H9 (cell line): ENCODE measurements at regions not wholly inside any gene's neighbourhood (a gene's known extent, or its start where the extent isn't known, plus 50 kb on each side); places are given as distances from the start of the nearest gene placed in this dataset.

Experiments
- DNase-seq: peaks from one replicate; pipeline ENCODE4 v3.0.0-alpha.2; 2017
- H2AFZ ChIP-seq: one replicate; pipeline ENCODE4 v1.6.1; 2013; ENCODE audit warnings: mild to moderate bottlenecking, low read length, control low read depth, moderate library complexity
- H2AK5ac ChIP-seq: 2 replicates; pipeline ENCODE4 v1.6.1; 2013; ENCODE audit warnings: low read length, control low read depth, mixed read lengths; ENCODE audit not compliant: insufficient read length
- H2BK120ac ChIP-seq: one replicate; pipeline ENCODE4 v1.6.1; 2013; ENCODE audit warnings: low read depth, mild to moderate bottlenecking, low read length, control low read depth, inconsistent platforms; ENCODE audit not compliant: poor library complexity, severe bottlenecking
- H2BK12ac ChIP-seq: 2 replicates; pipeline ENCODE4 v1.6.1; 2013; ENCODE audit warnings: low read length, control low read depth, mixed read lengths, low read depth; ENCODE audit not compliant: insufficient read length
- H2BK15ac ChIP-seq: 2 replicates; pipeline ENCODE4 v1.6.1; 2013; ENCODE audit warnings: low read depth, low read length, control low read depth
- H2BK20ac ChIP-seq: one replicate; pipeline ENCODE4 v1.6.1; 2013; ENCODE audit warnings: low read depth, mild to moderate bottlenecking, low read length, control low read depth, inconsistent platforms; ENCODE audit not compliant: poor library complexity, severe bottlenecking
- H2BK5ac ChIP-seq: 2 replicates; pipeline ENCODE4 v1.6.1; 2013; ENCODE audit warnings: low read length, control low read depth, mixed read lengths; ENCODE audit not compliant: insufficient read length
- H3K14ac ChIP-seq: 2 replicates; pipeline ENCODE4 v1.6.1; 2013; ENCODE audit warnings: low read length, control low read depth; ENCODE audit not compliant: insufficient read depth
- H3K18ac ChIP-seq: 2 replicates; pipeline ENCODE4 v1.6.1; 2013; ENCODE audit warnings: low read depth, mild to moderate bottlenecking, mixed read lengths, low read length, control low read depth; ENCODE audit not compliant: insufficient read length
- H3K23ac ChIP-seq: 2 replicates; pipeline ENCODE4 v1.6.1; 2013; ENCODE audit warnings: low read length, control low read depth, mixed read lengths, low read depth; ENCODE audit not compliant: insufficient read length
- H3K23me2 ChIP-seq: 2 replicates; pipeline ENCODE4 v1.6.1; 2013; ENCODE audit warnings: low read depth, mild to moderate bottlenecking, mixed read lengths, low read length, control low read depth; ENCODE audit not compliant: insufficient read length, poor library complexity, severe bottlenecking
- H3K27ac ChIP-seq: 2 replicates; pipeline ENCODE4 v1.5.1; 2013; ENCODE audit warnings: low read length, control low read depth, mixed read lengths, low read depth; ENCODE audit not compliant: insufficient read length
- H3K27me3 ChIP-seq: 2 replicates; pipeline ENCODE4 v1.6.1; 2013; ENCODE audit warnings: low read length, control low read depth, inconsistent platforms; ENCODE audit not compliant: insufficient read depth
- H3K4ac ChIP-seq: 2 replicates; pipeline ENCODE4 v1.6.1; 2013; ENCODE audit warnings: low read depth, mild to moderate bottlenecking, control low read depth, inconsistent platforms, low read length, moderate library complexity
- H3K4me1 ChIP-seq: 2 replicates; pipeline ENCODE4 v1.6.1; 2013; ENCODE audit warnings: low read length, control low read depth, inconsistent platforms; ENCODE audit not compliant: insufficient read depth
- H3K4me2 ChIP-seq: 2 replicates; pipeline ENCODE4 v1.6.1; 2013; ENCODE audit warnings: low read length, control low read depth, mixed read lengths; ENCODE audit not compliant: insufficient read length, insufficient read depth
- H3K56ac ChIP-seq: 2 replicates; pipeline ENCODE4 v1.6.1; 2013; ENCODE audit warnings: low read depth, mild to moderate bottlenecking, mixed read lengths, low read length, control low read depth; ENCODE audit not compliant: insufficient read length
- H3K79me1 ChIP-seq: 2 replicates; pipeline ENCODE4 v1.6.1; 2013; ENCODE audit warnings: low read depth, mild to moderate bottlenecking, moderate library complexity, low read length, control low read depth, inconsistent platforms; ENCODE audit not compliant: insufficient read depth, poor library complexity, severe bottlenecking
- H3K79me2 ChIP-seq: 2 replicates; pipeline ENCODE4 v1.6.1; 2013; ENCODE audit warnings: low read length, control low read depth, inconsistent platforms; ENCODE audit not compliant: insufficient read depth
- H3K9ac ChIP-seq: 2 replicates; pipeline ENCODE4 v1.6.1; 2013; ENCODE audit warnings: low read length, control low read depth, mixed read lengths; ENCODE audit not compliant: insufficient read length; ENCODE audit errors: extremely low read depth
- H3K9me3 ChIP-seq: one replicate; pipeline ENCODE4 v1.6.1; 2013; ENCODE audit warnings: low read depth, low read length, inconsistent platforms; ENCODE audit not compliant: control insufficient read depth
- H3T11ph ChIP-seq: one replicate; pipeline ENCODE4 v1.6.1; 2013; ENCODE audit warnings: mild to moderate bottlenecking, low read length, control low read depth, inconsistent platforms
- H4K20me1 ChIP-seq: one replicate; pipeline ENCODE4 v1.6.1; 2013; ENCODE audit not compliant: control insufficient read depth, insufficient read length, insufficient read depth
- H4K5ac ChIP-seq: 2 replicates; pipeline ENCODE4 v1.6.1; 2013; ENCODE audit warnings: low read depth, mild to moderate bottlenecking, mixed read lengths, low read length, control low read depth; ENCODE audit not compliant: insufficient read length
- H4K8ac ChIP-seq: replicated peaks from 2 replicates; pipeline ENCODE4 v1.6.1; 2013; ENCODE audit warnings: low read length, control low read depth, mixed read lengths, low read depth; ENCODE audit not compliant: insufficient read length
- H4K91ac ChIP-seq: 2 replicates; pipeline ENCODE4 v1.6.1; 2013; ENCODE audit warnings: low read depth, mild to moderate bottlenecking, moderate library complexity, mixed read lengths, low read length, control low read depth; ENCODE audit not compliant: insufficient read length
- H3K27ac Mint-ChIP-seq, 3 experiments: 2 replicates in 2 of 3; 3 replicates in 1 of 3; pipeline ENCODE4 v1.8.0; 2020 to 2021; ENCODE audit warnings: mixed read lengths in 3 of 3, mild to moderate bottlenecking in 1 of 3, moderate library complexity in 1 of 3
- H3K27me3 Mint-ChIP-seq: 2 replicates; pipeline ENCODE4 v1.8.0; 2021; ENCODE audit warnings: low read depth, mild to moderate bottlenecking, moderate library complexity, mixed read lengths
- H3K36me3 Mint-ChIP-seq, 3 experiments: 2 replicates in 2 of 3; 3 replicates in 1 of 3; pipeline ENCODE4 v1.8.0; 2020 to 2021; ENCODE audit warnings: low read depth in 3 of 3, mixed read lengths in 3 of 3; ENCODE audit not compliant: insufficient read depth in 1 of 3
- H3K4me1 Mint-ChIP-seq, 2 experiments: 2 replicates each; pipeline ENCODE4 v1.8.0; 2020; ENCODE audit warnings: mixed read lengths in 2 of 2
- H3K4me3 Mint-ChIP-seq, 2 experiments: 2 replicates in 1 of 2; 3 replicates in 1 of 2; pipeline ENCODE4 v1.8.0; 2020 to 2021; ENCODE audit warnings: mild to moderate bottlenecking in 2 of 2, mixed read lengths in 2 of 2, moderate library complexity in 1 of 2
- H3K9me3 Mint-ChIP-seq, 2 experiments: 2 replicates in 1 of 2; 3 replicates in 1 of 2; pipeline ENCODE4 v1.8.0; 2020; ENCODE audit warnings: mild to moderate bottlenecking in 2 of 2, mixed read lengths in 2 of 2, moderate library complexity in 1 of 2
- CTCF ChIP-seq: fragments of 200-600 bp; sonication (generic); conservative IDR thresholded peaks from 3 replicates; pipeline ENCODE4 v1.8.0; 2021; ENCODE audit warnings: antibody characterized with exemption, mild to moderate bottlenecking
- WGBS: extraction: QIAGEN DNeasy Blood & Tissue Kit; methylation state at CpG from one replicate; pipeline ENCODE4 v1.1.7; 2013; ENCODE audit warnings: missing lambda C conversion rate, low lambda C conversion rate, mixed read lengths; ENCODE audit not compliant: insufficient read length; ENCODE audit errors: extremely low coverage; 5-methylcytosine and 5-hydroxymethylcytosine counted together

DNA sequence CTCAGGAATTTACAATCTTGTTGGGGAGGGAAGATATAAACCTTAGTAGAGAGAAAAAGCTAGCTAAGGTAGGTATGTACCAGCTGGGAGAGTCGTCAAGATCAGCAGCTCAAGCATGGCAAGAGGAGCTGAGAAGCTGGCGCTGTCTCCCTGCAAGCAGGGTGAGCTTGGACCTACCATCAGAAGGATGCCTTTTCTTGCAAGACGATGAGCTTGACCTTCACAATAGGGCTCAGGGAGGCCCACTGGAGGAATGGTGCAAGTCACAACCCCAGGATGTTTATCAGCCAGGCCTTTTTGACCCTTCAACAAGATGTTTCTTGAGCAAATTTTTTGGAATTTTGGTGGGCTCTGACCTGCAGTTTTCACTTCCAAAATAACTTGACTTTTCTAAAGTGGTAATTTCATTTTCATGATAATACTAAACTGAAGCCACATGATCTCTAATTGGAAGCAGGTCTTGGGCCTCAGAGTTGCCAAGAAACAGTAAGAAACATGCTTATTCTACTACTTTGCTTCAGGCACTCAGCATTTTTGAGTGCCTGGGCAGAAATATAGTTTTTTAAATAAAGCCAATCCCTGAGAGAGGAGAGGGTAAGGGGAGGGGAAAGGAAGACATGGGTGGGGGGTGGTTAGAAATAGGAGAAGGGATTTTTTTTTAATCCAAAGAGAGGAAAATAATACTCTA lies 258.1 kb downstream of the CLIC5 start:
- no peak overlapping the region for H2AFZ ChIP-seq
- H3K27ac Mint-ChIP-seq: no peak overlapping the region

More for the DNA sequence above, 258.1 kb downstream of the CLIC5 start:
- Histone ChIP-seq H3K18ac (no peak overlapping the region), H2BK15ac (no peak overlapping the region), H3K79me1 (no peaks in the 10 kb centered on the region), H4K8ac (no peak overlapping the region), H2BK12ac (no peak overlapping the region), H4K5ac (no peak overlapping the region), H3K4me2 (no peak overlapping the region), H2BK120ac (no peak overlapping the region), H4K20me1 (no peaks in the 10 kb centered on the region), H3K23ac (no peak overlapping the region), H3K27ac (no peak overlapping the region), H3K56ac (no peak overlapping the region), H3K14ac (no peak overlapping the region), H3K4me1 (no peaks in the 10 kb centered on the region), H3K27me3 (no peaks in the 10 kb centered on the region), H3K9ac (no peak overlapping the region), H3K79me2 (no peaks in the 10 kb centered on the region; the same call in 1 of the 2 replicates), H2BK5ac (no peak overlapping the region), H3T11ph (no peak overlapping the region), H4K91ac (no peak overlapping the region), H3K4ac (no peak overlapping the region), H2BK20ac (no peak overlapping the region), H2AK5ac (no peak overlapping the region), H3K23me2 (no peaks in the 10 kb centered on the region), H3K9me3 (no peaks in the 10 kb centered on the region)
- Mint-ChIP-seq H3K4me1 (peaks cover under 1% of the 10 kb centered on the region in 2 experiments; a peak in 3 of 4 replicates), H3K27me3 (peaks cover 2% of the 10 kb centered on the region; the same call in 1 of the 2 replicates), H3K4me3 (no peak overlapping the region), H3K36me3 (no peaks in the 10 kb centered on the region), H3K9me3 (no peaks in the 10 kb centered on the region)
- TF ChIP-seq CTCF: no peak
- WGBS: no CpG with 5 or more reads among the region's 3 CpGs
- no peak for DNase-seq
